HG03060 (cell line): ENCODE measurements at regions not wholly inside any gene's neighbourhood (a gene's known extent, or its start where the extent isn't known, plus 50 kb on each side); places are given as distances from the start of the nearest gene placed in this dataset.

Experiments
- ATAC-seq: cut with Tn5 transposase; IDR thresholded peaks from one replicate; pipeline ENCODE4 v1.9.1; 2021; ENCODE audit warnings: low read depth, moderate number of reproducible peaks; ENCODE audit not compliant: unreplicated experiment

DNA sequence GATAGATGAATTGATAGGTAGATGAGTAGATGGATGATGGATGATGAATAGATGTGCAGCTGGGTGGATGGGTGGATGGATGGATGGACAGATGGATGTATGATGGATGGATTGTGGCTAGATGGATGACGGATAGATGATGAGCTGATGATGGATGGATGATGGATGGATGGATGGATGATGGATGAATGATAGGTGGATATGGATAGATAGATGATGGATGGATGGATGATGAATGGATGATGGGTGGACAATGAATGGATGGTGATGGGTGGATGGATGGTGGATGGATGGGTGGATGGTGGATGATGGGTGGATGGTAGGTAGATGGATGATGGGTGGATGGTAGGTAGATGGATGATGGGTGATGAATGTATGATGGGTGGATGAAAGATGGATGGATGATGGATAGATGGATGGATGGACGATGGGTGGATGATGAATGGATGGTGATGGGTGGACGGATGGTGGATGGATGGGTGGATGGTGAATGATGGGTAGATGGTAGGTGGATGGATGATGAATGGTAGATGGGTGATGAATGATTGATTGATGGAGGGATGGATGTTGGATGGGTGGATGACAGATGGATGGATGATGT is 1261.7 kb downstream of the BRD1 start:
- ATAC-seq, result no peak

DNA sequence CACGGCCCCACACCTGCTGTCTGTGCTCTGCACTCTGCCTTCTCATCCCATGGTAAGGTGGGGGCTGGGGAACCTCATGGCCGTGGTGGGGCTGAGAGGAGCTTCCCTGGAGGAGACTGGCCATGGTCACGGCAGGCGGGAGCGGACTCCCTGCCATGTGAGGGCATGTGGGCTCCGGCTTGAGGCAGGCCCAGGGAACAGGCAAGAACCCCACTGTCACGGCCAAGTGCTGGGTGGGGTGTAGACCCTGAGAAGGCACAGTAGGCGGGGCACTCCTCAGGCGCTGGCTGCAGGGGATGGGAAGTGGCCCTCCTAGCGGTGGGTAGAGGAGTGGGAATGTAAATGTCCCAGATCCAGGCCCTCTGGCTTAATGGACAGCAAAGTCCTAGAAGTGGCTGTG is 1262.7 kb downstream of the BRD1 start:
- no peak for ATAC-seq

DNA sequence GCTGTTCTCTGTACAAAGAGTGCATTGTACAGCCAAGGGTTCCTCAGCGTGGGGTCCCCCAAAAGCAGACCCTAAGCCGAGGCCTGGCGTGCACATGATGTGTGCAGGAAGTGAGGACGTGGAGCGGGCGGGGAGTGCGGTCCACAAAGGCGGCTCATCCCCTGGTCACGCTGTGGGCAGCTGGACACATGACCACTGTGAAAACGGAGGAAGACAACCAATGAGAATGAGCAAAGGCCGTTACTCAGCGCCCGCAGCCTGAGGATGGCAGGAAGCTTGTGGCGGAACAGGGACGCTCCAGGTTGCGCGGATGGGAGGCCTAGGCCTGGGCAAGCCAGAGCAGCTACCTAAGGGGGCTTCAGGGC is 1263.7 kb downstream of the BRD1 start:
- no peak for ATAC-seq

DNA sequence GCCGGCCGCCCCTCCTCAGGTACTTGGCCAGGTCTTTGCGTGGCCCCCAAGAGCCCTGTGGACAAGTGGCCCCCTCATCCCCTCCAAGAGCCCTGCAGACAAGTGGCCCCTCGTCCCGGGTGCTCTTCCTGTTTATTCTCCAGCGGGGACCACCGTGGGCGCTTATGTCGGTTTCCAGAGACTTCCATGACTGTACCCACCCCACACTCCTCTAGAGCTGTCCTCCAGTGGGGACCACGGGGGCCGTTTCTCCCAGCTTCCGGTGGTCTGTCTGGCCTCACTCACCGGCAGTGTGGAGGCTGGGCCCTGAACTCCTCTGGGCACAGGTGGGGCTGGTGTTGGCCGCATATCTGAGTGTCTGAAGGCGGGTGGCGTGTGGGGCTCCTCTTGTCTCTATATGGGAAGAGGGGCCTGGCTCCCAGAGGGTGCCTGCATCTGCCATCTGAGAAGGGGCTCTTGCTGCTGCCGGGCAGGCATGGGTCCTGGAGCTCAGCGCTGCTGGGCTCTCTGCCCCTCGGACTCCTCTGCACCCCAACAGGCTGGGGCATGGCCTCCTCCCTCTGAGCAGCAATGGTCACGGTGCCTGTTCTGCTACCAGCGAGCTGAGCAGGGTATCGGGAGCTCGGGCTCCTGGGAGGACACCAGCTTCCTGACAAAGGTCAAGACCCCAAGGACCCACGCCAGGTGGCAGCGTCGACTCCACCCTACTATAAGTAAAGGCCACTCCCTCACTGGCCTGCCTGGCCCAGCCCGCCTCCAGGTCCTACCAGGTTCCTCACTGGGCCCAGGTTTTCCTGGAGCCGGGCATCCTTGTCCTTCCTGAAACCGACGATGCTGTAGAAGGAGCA is 1264.3 kb downstream of the BRD1 start:
- ATAC-seq, result no peak

DNA sequence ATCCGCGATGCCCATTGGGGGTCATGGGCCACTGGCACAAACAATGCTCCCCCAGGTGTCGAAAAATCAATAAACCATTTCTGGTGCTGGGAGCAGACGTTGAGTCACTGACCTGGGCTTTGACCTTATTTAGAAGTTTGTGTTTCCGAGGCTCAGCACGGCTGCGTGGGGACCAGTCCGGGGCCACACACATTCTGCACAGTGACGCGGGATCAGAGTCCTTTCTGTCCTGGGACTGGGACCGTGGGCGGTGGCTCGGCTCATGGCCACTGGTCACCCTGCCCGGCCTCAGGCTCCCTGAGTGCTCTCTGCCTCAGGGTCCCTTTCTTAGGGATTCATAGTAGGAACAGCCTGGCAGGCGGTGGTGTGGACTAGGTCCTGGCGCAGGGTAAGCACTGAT is 1266.0 kb downstream of the BRD1 start:
- ATAC-seq, result no peak

DNA sequence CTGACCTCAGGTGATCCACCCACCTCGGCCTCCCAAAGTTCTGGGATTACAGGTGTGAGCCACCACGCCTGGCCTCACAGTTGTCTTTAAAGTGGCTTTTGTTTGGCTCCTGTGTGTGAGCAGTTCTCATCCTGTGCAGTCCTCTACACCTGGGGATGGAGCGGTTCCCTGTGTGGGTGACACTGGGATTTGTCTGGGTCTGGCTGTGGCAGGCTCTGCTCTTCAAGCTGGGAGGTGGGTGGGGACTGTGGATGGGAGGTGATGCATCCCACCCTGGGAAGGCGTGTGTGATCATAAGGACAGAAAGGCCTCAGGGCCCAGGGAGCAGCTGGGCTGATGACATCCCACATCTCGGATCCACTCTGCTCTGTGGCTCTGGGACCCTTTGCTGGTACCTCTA is 1266.8 kb downstream of the BRD1 start:
- no peak for ATAC-seq

DNA sequence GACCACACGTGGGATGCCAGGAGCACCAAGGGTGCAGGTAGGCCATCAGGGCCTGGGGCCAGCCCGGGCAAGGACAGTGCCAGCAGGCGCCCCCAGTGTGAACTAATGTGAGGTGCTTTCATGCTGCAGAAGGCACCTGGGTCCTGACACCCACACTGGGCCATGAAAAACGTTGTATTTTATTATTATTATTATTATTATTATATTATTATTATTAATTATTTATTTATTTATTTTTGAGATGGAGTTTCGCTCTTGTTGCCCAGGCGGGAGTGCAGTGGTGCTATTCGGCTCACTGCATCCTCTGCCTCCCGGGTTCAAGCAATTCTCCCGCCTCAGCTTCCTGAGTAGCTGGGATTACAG is 1267.3 kb downstream of the BRD1 start:
- no peak for ATAC-seq

DNA sequence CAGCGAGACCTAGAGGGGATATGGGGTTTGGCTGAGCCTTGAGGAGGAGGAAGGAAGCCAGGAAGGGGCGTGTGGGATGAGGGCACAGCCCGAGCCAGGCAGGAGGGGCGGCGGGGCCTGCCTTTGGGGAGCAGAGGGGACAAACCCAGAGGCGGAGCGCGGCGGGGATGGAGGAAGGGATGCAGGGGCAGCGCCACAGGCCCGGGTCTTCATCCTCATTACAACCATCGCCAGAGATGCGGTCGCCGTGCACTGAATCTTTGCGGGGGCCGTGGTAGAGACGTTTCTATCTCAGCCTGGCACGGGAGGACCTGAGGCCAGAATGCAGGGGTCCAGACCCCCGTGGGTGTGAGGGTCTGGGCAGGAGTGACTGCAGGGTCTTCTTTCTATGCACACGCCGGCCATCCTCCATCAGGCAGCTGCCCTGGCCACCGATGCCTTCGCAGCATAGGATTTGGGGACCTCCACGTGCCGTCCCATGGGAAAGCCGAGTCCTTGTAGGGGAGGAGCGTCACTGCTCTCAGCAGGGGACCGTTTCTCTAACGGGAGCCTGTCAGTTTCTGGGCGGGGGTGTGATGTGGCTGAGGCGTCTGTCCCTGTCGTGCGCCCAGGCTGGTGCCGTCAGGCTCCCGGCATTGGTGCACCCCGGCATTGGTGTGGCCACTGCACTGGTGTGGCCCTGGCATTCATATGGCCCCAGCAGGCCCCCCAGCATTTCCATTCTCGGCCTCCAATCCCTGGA is 1267.9 kb downstream of the BRD1 start:
- ATAC-seq, result no peak

DNA sequence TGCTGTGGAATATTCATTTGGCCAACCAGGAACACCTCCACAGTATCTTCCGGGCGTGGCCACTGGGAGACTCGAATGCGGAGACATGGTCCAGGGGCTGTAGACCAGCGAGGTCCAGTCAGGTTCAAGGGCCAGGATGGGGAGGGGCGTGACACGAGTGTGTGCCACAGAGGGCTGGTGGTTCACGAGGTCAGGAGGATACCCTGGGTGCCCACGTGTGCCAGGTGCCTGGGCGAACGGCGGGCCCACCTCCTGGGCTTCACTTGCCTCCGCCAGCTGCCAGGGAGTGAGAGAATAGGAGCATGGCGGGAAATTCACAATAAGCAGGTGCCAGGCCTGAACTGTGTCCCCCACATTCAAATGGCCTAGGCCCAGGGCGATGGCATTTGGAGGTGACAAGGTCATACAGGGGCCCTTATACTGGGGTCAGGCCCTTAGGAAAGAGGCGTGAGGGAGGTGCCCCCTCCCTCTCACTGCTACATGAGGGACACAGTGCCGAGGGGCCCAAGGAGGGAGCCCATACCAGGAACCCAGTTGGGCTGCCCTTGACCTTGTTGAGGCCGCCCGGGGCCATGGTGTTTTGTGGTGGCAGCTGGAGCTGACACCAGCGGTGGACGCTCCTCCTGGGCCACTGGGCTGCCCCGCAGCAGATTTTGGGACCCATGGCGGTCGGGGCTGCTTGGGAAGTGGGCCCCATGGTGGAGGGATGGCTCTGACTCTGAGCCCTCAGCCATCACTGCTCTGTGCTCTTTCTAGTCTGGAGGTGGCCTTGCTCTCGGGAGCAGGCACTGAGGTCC is 1268.9 kb downstream of the BRD1 start:
- ATAC-seq, result no peak

DNA sequence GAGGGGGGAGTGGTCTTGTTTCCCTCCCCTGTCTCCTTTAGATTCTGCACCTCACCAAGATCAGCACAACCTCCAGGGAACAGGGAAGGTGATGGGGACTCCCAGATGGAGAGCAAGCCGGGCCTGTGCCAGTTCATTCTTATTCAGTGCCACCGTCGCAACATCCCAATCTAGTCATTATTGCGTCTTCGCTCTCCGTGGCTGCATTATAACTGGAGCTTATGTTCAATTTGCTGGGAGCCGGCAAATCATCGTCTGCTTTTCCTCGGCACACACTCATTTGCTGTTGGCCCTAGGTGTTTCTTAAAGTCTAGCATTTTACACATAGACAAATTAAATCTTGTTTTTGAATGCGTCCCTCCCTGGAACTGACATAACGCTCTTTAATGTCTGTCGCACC is 1269.7 kb downstream of the BRD1 start:
- ATAC-seq, result no peak

DNA sequence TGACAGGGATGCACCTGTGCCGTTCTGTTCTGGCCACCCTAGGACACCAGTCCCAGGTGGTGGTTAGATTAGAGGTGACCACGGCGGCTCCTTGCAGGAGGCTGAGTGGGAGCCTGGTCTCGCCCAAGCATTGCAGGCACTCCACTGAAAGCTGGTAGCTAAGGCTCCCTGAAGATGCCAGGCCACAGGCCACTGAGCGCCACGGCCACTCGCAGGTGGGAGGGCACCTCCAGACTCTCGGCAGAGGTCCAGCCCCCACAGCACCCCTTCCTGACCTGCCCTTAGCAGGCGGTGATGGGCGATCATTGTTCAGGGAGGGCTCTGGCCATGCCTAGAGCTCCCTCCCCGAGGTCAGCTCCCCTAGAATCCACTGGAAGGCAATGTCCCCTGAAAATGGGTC is 1270.2 kb downstream of the BRD1 start:
- no peak for ATAC-seq

DNA sequence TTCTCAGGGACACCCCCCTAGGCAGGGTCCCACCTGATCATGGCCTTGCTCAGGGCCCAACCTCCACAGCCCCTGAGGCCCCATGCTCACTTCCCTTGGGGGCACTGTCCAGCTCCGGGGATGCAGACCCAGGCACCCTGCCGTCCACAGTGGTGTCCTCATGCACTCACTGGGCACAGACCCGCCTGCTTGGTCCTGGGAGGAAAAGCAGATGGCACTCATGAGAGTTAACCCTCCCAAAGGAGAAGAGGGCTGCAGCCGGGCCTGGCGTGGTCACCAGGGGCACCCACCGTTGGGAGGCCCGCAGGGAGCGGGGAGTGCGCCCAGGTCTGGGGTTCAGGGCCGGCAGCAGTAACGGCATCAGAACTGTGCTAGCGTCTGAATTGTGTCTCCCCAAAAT is 1270.9 kb downstream of the BRD1 start:
- no peak for ATAC-seq

DNA sequence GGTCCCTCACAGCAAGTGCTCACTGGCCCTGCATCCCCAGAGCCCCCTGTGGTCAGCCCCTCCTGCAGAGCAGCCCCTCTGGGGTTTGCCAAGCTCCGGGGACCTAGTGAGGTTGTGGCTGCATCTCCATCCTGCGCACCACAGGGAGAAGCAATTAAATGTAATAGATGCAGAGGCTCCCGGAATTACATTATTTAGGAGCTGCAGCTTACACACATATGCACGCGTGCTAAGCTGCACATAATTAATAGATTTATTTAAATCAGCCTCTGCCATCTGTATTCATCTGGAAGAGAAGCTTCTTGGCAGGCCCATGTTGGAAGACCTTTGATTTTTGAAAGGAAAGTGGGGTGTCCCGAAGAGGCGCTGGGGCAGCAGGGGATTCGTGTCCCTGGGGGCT is 1271.5 kb downstream of the BRD1 start:
- ATAC-seq, result no peak

DNA sequence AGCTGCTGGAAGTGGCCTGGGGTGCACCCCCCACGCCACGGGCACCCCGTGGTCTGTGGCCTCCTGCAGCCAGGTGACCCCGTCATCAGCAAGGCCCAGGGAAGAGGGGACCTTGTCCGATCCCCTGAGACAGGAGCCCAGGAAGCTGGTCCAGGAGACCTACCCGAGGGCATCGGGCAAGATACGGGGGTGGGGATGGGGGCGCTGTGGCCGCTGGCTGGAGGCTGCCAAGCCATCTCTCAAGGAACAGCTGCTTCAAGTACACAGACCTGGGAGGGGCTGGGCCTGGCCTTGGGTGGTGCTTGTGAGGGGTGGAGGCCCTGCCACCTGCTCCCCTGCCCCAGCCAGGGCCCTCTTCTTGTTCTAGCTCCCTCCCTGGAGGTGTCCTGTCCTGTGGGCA is 1272.1 kb downstream of the BRD1 start:
- ATAC-seq, result no peak

DNA sequence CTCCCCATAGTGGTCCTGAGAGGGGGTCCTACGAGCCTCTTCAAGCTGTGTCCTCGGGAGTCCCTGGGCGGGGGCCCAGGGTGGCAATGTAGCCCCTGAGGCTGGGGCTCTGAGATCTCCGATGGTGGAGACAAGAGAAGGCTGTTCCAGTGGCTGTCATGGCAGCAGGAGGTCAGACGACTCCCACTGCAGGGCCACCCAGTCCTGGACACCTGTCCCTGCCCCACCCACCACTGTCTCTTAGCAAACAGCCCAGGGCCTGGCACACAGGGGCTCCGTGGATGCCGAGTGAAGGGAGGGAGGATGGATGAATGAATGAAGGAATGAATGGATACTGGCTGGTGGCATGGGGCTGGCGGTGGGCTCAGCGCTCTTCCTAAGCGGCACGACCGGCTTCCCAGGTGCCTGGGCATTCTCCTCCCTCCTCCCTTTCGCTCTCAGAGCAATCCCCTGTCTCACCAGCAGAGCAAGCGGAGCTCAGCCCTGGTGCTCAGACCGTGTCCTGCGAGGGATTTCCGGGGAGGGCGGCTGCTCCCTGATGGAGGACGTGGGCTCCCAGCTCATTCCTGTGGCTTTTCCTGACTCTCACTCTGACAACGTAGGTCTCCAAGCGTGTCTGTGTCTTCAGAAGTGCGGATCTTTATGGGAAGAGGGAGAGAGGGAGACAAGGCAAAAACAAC is 1272.6 kb downstream of the BRD1 start:
- ATAC-seq, result no peak

DNA sequence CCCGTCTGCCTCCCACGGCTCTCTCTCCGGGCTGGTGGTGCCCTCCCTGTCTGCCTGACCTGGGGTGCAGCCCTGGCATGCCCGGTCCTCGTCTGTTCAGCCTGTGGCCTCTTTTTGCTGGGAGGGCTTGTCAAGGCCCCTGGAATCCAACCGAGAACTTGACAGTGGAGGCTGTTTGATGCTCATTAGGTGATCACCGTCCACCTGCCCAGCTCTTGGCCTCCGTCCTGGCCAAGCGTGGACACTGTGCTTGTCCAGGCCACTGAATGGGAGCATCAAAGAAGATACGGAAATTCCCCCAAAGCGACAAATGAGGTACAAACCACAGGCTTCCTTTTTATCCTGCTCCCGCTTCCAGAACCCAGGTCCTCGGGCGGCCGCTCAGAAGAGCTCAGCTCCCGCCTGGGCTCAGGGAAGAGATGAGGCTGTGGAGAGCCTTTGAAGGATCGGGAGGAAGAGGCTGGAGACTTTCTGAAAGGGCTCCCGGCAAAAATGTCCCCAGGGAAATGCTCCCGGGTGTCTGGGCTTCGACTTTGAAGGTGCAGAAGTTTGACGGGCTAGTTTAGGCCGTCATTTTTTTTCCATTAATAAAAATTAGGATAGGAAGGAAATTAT is 1273.9 kb downstream of the BRD1 start:
- ATAC-seq, result no peak

DNA sequence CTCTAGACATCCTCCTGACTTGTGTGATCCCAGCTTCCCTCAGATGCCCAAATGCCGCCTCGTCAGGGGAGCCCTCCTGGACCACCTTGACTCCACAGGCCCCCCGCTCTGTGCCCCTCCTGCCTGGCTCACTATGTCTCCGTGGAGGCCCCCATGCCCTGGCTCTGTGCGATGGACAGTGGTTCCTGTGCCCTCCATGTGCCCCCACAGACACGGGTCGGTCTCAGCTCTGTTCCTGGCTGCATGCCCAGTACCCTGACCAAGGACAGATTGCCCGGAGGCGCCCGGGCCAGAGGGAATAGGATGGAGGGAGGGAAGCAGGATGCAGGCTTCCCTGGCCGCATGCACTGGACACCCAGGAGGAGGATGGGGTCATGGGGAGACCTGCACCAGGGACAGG is 1274.6 kb downstream of the BRD1 start:
- no peak for ATAC-seq

DNA sequence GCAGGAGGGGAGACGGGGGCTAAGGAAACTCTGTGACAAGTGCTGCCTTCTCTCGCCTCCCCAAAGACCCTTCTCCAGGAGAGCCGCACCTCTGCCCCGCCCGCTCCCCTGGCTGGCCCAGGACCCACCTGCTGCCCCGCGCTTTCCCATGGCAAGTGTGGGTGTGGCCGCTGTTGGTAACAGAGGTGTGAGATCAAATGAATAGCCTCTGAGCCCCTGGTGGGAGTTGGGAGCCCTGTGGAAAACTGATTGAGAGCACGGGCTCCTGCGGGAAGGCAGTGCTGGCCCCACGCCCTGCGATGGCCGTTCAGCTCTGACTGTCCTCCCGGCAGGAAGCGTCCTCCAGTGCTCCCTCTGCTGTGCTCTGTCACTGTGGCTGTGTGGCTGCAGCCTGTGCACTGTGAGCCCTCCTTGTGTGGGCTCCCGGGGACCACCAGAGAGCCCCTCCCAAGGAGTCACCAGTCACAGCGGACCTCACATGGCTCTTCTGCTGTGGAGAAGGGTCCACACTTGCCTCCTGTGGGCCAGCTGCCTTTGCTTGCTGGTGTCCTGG is 1275.9 kb downstream of the BRD1 start:
- no peak for ATAC-seq

DNA sequence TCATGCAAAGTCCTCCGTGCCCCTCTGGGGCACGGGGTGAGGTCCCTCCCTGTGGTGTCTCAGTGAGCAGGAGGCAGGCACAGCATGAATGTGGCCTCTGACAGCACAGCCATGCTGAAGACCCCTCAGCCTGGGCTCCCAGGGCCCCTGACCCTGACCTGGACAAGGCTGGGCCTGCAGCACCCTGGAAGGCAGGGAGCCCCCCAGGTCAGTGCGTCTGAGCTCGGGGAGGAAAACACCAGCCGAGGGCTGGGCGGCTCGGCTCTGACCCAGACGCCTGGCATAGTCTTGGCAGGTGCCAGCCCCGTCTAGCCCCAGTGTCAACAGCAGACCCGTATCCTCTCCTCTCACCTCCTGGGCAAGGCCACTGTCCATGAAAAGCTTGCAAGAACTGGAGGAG is 1276.6 kb downstream of the BRD1 start:
- ATAC-seq, result no peak

DNA sequence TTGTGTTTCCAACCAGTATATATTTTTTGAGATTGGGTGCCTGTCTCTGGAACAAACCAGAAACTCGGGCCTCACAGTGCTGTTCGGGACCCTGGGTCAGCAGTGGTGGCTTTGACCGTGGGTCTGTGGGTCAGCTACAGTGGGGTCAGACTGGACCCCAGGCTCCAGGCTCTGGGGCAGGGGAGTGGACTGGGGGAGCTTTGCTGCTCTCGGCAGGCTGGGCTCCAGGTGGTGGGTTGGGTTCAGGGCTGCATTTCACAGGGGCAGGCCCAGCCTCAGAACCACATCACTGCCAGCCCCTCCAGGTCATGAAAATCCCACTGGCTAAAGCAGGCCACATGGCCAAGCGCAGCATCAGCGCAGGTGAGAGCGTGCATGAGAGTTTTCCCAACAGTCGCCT is 1279.3 kb downstream of the BRD1 start:
- ATAC-seq, result no peak
